ENCODE measurements at regions not wholly inside any gene's neighbourhood (a gene's known extent, or its start where the extent isn't known, plus 50 kb on each side); places are given as distances from the start of the nearest gene placed in this dataset.

DNA sequence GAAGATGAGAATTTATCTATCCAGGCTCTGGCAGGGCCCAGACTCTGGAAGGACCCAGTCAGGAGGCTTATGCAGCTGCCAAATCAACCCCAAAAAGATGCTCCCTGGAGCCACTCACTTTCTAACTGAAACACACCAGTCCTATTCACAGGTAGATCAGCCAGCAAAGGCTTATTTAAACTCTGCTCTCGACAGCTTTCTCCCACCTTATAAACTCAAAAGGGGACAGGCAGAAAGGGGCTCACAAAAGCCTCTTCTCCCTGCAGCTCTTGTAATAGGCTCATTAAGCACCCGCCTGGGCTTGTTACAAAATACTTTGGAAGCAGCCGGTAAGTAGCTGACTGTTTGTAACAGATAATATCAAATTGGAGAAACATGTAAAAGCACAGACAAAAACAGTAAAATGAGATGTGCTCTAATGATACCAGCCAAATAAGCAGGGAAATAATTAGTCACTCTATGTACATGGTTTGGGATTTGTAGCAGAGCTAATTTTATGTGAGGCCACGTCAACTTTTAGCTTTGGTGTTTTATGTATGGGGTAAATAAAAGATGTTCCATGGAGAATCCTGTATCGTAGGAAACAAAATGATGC lies 213.8 kb downstream of the NR2F2 start:
- Mint-ChIP-seq H3K4me3 (no peak overlapping the region), H3K36me3 (no peaks in the 10 kb centered on the region), H3K4me1 (no peaks in the 10 kb centered on the region), H3K27ac (no peak overlapping the region), H3K9me3 (ENCODE audit: low read depth) (no peaks in the 10 kb centered on the region), H3K27me3 (no peaks in the 10 kb centered on the region)
- no peak for DNase-seq
- no peak for ATAC-seq
- CTCF ChIA-PET = no interaction called here

GRCh38 chr15:96549136-96549535 lies 218.6 kb downstream of the NR2F2 start:
- H3K36me3 Mint-ChIP-seq = no peaks in the 10 kb centered on the region
- H3K27ac Mint-ChIP-seq = no peak overlapping the region
- CTCF ChIA-PET = no interaction called here
- DNase-seq (no peak), ATAC-seq (no peak)
- no peak overlapping the region for H3K4me3 Mint-ChIP-seq
- no peaks in the 10 kb centered on the region for H3K9me3 Mint-ChIP-seq (ENCODE audit: low read depth)
- H3K4me1 Mint-ChIP-seq = no peaks in the 10 kb centered on the region
- no peaks in the 10 kb centered on the region for H3K27me3 Mint-ChIP-seq

- ATAC-seq = no peak
- no peak for DNase-seq
- Mint-ChIP-seq H3K36me3 (no peaks in the 10 kb centered on the region), H3K4me1 (no peaks in the 10 kb centered on the region), H3K9me3 (ENCODE audit: low read depth) (no peaks in the 10 kb centered on the region), H3K27ac (no peak overlapping the region), H3K27me3 (no peaks in the 10 kb centered on the region), H3K4me3 (no peak overlapping the region)
- CTCF ChIA-PET = no interaction called here
These were observed 220.7 kb downstream of the NR2F2 start for GRCh38 chr15:96551196-96551595.

- ATAC-seq (no peak), DNase-seq (no peak)
- no peaks in the 10 kb centered on the region for H3K36me3 Mint-ChIP-seq
- H3K9me3 Mint-ChIP-seq (ENCODE audit: low read depth) = no peaks in the 10 kb centered on the region
- H3K27ac Mint-ChIP-seq = no peak overlapping the region
- no peaks in the 10 kb centered on the region for H3K4me1 Mint-ChIP-seq
- CTCF ChIA-PET = no interaction called here
- H3K27me3 Mint-ChIP-seq = no peaks in the 10 kb centered on the region
- no peak overlapping the region for H3K4me3 Mint-ChIP-seq
These were observed 221.2 kb downstream of the NR2F2 start for GRCh38 chr15:96551722-96552121.

- no peaks in the 10 kb centered on the region for H3K9me3 Mint-ChIP-seq (ENCODE audit: low read depth)
- ATAC-seq = no peak
- no peak overlapping the region for H3K4me3 Mint-ChIP-seq
- CTCF ChIA-PET = no interaction called here
- H3K27ac Mint-ChIP-seq = no peak overlapping the region
- H3K36me3 Mint-ChIP-seq = no peaks in the 10 kb centered on the region
- H3K27me3 Mint-ChIP-seq = no peaks in the 10 kb centered on the region
- no peak for DNase-seq
- H3K4me1 Mint-ChIP-seq = no peaks in the 10 kb centered on the region
These were observed 222.5 kb downstream of the NR2F2 start for GRCh38 chr15:96553006-96553405.

DNA sequence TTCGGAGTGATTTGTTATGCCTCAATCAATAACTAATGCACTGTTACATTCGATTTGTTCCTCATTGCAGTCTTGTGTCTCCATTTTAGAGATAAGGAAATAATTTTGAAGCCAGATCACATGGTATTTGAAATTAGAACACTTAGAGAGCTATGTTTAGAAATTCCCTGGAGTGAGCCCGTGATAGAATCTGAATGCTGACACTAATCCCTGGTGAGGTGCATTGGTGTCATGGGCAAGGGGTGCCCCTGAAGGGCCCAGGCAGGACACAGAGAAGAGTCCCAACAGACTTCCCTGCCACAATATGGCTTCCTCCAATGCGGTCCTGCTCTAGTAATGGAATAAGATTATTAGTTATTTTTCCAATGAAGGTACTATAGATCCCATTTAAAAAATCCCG lies 223.0 kb downstream of the NR2F2 start:
- no peaks in the 10 kb centered on the region for H3K4me1 Mint-ChIP-seq
- no peaks in the 10 kb centered on the region for H3K9me3 Mint-ChIP-seq (ENCODE audit: low read depth)
- no peaks in the 10 kb centered on the region for H3K27me3 Mint-ChIP-seq
- no peak for DNase-seq
- no peak overlapping the region for H3K27ac Mint-ChIP-seq
- ATAC-seq = no peak
- H3K4me3 Mint-ChIP-seq = no peak overlapping the region
- CTCF ChIA-PET = no interaction called here
- no peaks in the 10 kb centered on the region for H3K36me3 Mint-ChIP-seq

GRCh38 chr15:96553931-96554330 lies 223.4 kb downstream of the NR2F2 start:
- Mint-ChIP-seq H3K4me1 (no peaks in the 10 kb centered on the region), H3K36me3 (no peaks in the 10 kb centered on the region), H3K27me3 (no peaks in the 10 kb centered on the region), H3K4me3 (no peak overlapping the region), H3K9me3 (ENCODE audit: low read depth) (peaks cover 2% of the 10 kb centered on the region), H3K27ac (no peak overlapping the region)
- DNase-seq (no peak), ATAC-seq (no peak)
- CTCF ChIA-PET = no interaction called here

DNA sequence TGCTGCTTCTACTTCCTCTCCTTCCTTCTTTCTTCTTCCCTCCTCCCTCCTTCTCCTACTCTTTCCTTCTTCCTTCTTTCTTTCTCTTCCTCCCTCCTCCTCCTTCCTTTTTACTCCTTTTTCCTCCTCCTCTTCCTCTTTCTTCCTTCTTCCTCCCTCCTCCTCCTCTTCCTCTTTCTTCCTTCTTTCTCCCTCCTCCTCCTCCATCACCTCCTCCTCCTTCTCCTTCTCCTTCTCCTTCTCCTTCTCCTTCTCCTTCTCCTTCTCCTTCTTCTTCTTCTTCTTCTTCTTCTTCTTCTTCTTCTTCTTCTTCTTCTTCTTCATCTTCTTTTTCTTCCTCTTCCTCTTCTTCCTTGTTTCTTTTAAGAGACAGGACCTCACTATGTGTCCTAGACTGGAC lies 224.0 kb downstream of the NR2F2 start:
- CTCF ChIA-PET = no interaction called here
- DNase-seq (no peak), ATAC-seq (no peak)
- no peaks in the 10 kb centered on the region for H3K4me1 Mint-ChIP-seq
- no peaks in the 10 kb centered on the region for H3K27me3 Mint-ChIP-seq
- H3K9me3 Mint-ChIP-seq (ENCODE audit: low read depth) = peaks cover 2% of the 10 kb centered on the region
- H3K4me3 Mint-ChIP-seq = no peak overlapping the region
- H3K36me3 Mint-ChIP-seq = no peaks in the 10 kb centered on the region
- no peak overlapping the region for H3K27ac Mint-ChIP-seq

DNA sequence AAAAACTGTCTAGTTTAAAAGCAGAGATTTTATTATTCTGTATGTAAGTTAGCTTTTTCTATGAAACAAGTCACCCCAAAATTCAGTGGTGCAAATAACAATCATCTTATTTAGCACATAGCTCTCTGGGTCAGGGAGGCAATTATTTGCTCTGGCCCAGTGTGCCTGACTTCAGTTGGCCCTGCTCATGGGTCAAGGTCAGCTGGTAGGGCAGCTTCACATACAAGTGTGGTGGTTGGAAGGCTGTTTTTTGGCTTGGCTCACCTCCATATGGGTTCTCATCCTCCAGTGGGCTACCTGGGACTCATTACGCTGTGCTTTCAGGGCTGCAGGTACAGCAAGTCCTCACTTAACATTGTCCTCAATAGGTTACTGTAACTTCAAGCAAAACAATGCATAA lies 228.6 kb downstream of the NR2F2 start:
- Mint-ChIP-seq H3K27ac (no peak overlapping the region), H3K36me3 (no peaks in the 10 kb centered on the region), H3K9me3 (ENCODE audit: low read depth) (peaks cover 7% of the 10 kb centered on the region), H3K4me1 (no peaks in the 10 kb centered on the region), H3K4me3 (no peak overlapping the region), H3K27me3 (no peaks in the 10 kb centered on the region)
- CTCF ChIA-PET = no interaction called here
- DNase-seq (no peak), ATAC-seq (no peak)

- DNase-seq (no peak), ATAC-seq (no peak)
- no peaks in the 10 kb centered on the region for H3K4me1 Mint-ChIP-seq
- no peaks in the 10 kb centered on the region for H3K27me3 Mint-ChIP-seq
- no peak overlapping the region for H3K27ac Mint-ChIP-seq
- no peaks in the 10 kb centered on the region for H3K36me3 Mint-ChIP-seq
- H3K9me3 Mint-ChIP-seq (ENCODE audit: low read depth) = peaks cover 7% of the 10 kb centered on the region
- H3K4me3 Mint-ChIP-seq = no peak overlapping the region
- CTCF ChIA-PET = no interaction called here
These were observed 229.1 kb downstream of the NR2F2 start for GRCh38 chr15:96559631-96560030.

- Mint-ChIP-seq H3K27ac (no peak overlapping the region), H3K4me1 (no peaks in the 10 kb centered on the region), H3K27me3 (no peaks in the 10 kb centered on the region), H3K9me3 (ENCODE audit: low read depth) (peaks cover 7% of the 10 kb centered on the region), H3K4me3 (no peak overlapping the region), H3K36me3 (no peaks in the 10 kb centered on the region)
- ATAC-seq (no peak), DNase-seq (no peak)
- CTCF ChIA-PET = no interaction called here
These were observed 229.9 kb downstream of the NR2F2 start for GRCh38 chr15:96560246-96560895.

DNA sequence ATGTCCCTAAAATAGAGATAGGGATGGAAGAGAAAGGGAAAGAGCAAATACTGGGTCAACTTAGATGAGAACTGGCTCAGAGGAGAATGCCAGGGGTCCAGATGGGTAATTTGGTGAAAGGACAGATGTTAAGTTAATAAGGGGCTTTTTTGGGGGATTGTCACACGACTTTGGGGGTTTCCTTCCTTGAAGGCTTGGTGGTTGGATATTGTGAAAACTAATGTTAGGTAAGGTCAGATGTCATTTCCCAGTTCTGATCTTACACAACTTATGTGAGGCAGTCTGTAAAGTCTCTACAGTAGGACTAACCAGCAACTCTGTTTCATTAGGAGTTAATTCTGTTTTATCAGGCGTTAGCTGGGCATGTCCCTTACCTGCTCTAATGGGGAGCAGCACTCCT lies 231.1 kb downstream of the NR2F2 start:
- ATAC-seq (no peak), DNase-seq (no peak)
- no peaks in the 10 kb centered on the region for H3K4me1 Mint-ChIP-seq
- H3K27me3 Mint-ChIP-seq = no peaks in the 10 kb centered on the region
- H3K27ac Mint-ChIP-seq = no peak overlapping the region
- H3K4me3 Mint-ChIP-seq = no peak overlapping the region
- CTCF ChIA-PET = no interaction called here
- H3K36me3 Mint-ChIP-seq = no peaks in the 10 kb centered on the region
- peaks cover 7% of the 10 kb centered on the region for H3K9me3 Mint-ChIP-seq (ENCODE audit: low read depth)

GRCh38 chr15:96564546-96564945 lies 234.0 kb downstream of the NR2F2 start:
- Mint-ChIP-seq H3K4me1 (no peaks in the 10 kb centered on the region), H3K4me3 (no peak overlapping the region), H3K27ac (no peak overlapping the region), H3K27me3 (no peaks in the 10 kb centered on the region), H3K9me3 (ENCODE audit: low read depth) (peaks cover 5% of the 10 kb centered on the region), H3K36me3 (no peaks in the 10 kb centered on the region)
- no peak for DNase-seq
- CTCF ChIA-PET = no interaction called here
- no peak for ATAC-seq

GRCh38 chr15:96565266-96565665 lies 234.8 kb downstream of the NR2F2 start:
- CTCF ChIA-PET = no interaction called here

GRCh38 chr15:96574782-96575181 lies 244.3 kb downstream of the NR2F2 start:
- ATAC-seq = no peak
- CTCF ChIA-PET = no interaction called here
- DNase-seq = no peak
- Mint-ChIP-seq H3K27me3 (no peaks in the 10 kb centered on the region), H3K9me3 (ENCODE audit: low read depth) (no peaks in the 10 kb centered on the region), H3K27ac (no peak overlapping the region), H3K4me3 (no peak overlapping the region), H3K36me3 (no peaks in the 10 kb centered on the region), H3K4me1 (no peaks in the 10 kb centered on the region)

More at GRCh38 chr15:96565266-96565665, 234.8 kb downstream of the NR2F2 start:
- DNase-seq = no peak
- Mint-ChIP-seq H3K27ac (no peak overlapping the region), H3K36me3 (no peaks in the 10 kb centered on the region), H3K4me3 (no peak overlapping the region), H3K9me3 (ENCODE audit: low read depth) (peaks cover 4% of the 10 kb centered on the region), H3K4me1 (no peaks in the 10 kb centered on the region), H3K27me3 (no peaks in the 10 kb centered on the region)
- no peak for ATAC-seq

Measured in activated CD8-positive, alpha-beta memory T cell treated with anti-CD3 and anti-CD28 coated beads, Interleukin-2, amount 10 ng/mL, durations not matched to agents 7 days and 5 days (primary cell).